ENCODE measurements at regions not wholly inside any gene's neighbourhood (a gene's known extent, or its start where the extent isn't known, plus 50 kb on each side); places are given as distances from the start of the nearest gene placed in this dataset.

DNA sequence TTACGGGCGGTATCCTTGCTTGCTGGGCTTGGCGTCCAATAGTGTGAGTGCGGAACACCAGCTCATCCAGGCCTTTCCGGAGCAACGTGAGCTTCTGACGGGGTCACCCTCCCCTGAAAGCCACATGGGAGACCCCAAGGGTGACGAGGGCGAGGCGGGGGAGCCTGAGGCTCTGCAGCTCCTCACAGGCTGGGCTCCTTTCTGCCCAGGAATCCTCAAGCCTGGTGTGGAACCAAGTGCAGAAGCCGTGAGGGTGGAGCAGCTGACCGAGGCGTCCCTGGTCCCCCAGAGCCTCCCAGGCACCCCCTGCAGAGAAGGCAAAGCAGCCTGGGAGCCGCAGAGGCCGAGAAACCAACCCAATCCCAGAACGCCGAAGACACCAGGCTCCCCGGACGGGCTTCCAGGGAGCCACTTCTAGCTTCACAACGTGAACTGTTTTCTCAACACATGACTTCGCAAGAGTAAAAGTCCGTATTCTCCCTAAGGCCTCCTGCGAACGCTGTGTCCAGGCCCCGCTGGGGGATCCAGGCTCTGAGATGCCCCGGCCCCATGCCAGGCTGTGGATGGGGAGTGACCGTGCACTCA is 530.3 kb downstream of the BRD1 start:
- no peak for TF ChIP-seq POLR2A (IDR thresholded peaks at IDR 0.05)
- TF ChIP-seq CTCF (IDR thresholded peaks at IDR 0.05), result no peak
- TF ChIP-seq EP300 (IDR thresholded peaks at IDR 0.05), result no peak
- WGBS, 3 donors, result 89 to 91% (median 90%) methylated on average over 22 to 27 of the region's 27 CpGs
- no peak overlapping the region for H3K4me3 ChIP-seq
- no peak for DNase-seq
- H3K27ac ChIP-seq, result no peak overlapping the region
- no peaks in the 10 kb centered on the region for H3K9me3 ChIP-seq
- H3K27me3 ChIP-seq, result no peaks in the 10 kb centered on the region
- intact Hi-C loops (cut with DNase I), result no loop called here
- no peaks in the 10 kb centered on the region for H3K4me1 ChIP-seq (ENCODE audit: insufficient read depth)
- no peaks in the 10 kb centered on the region for H3K36me3 ChIP-seq

GRCh38 chr22:49296561-49296960 is 531.1 kb downstream of the BRD1 start:
- intact Hi-C loops (cut with DNase I), result no loop called here
- Histone ChIP-seq H3K9me3 (no peaks in the 10 kb centered on the region), H3K4me1 (ENCODE audit: insufficient read depth) (no peaks in the 10 kb centered on the region), H3K27me3 (no peaks in the 10 kb centered on the region), H3K27ac (no peak overlapping the region), H3K4me3 (no peak overlapping the region), H3K36me3 (no peaks in the 10 kb centered on the region)
- no peak for TF ChIP-seq EP300 (IDR thresholded peaks at IDR 0.05)
- TF ChIP-seq POLR2A (IDR thresholded peaks at IDR 0.05), result no peak
- no peak for TF ChIP-seq CTCF (IDR thresholded peaks at IDR 0.05)
- WGBS, 3 donors, result 80 to 89% (median 88%) methylated on average over 11 of the region's 11 CpGs
- DNase-seq, result no peak

DNA sequence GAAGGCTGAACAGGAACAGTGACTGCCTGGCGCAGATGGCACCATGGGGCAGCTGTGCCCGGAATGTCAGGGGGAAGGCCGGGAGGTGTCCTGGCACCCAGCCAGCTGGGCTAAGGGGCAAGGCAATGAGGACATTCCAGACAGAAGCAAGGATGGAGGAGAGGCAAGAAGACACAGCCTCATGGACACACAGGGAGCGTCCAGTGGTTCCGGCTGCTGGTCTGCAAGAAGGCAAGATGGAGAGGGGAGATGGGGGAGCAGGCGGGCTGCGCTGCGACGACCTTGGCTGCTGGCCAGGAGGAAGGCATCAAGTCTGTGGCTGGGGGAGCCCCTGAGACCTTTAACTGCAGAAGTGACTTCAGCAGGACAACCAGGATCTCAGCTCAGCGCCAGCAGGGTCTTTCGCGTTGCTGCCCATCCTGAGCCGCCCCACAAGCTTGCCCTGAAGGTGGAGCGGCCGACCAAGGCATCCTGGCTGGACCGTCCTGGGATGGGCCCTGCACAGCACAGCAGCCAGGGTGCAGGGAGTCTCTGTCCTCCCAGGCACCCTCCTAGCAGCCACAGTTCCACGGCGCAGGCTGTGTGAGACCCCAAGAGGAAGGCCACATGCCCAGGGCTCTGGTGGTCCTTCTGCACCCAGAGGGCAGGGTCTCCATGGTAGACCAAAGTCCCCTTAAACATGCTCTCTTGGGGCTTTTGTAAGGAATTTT is 531.7 kb downstream of the BRD1 start:
- DNase-seq, result no peak
- Histone ChIP-seq H3K4me1 (ENCODE audit: insufficient read depth) (no peaks in the 10 kb centered on the region), H3K4me3 (no peak overlapping the region), H3K36me3 (no peaks in the 10 kb centered on the region), H3K27ac (no peak overlapping the region), H3K9me3 (no peaks in the 10 kb centered on the region), H3K27me3 (no peaks in the 10 kb centered on the region)
- WGBS, 3 donors, result 72 to 77% (median 74%) methylated on average over 13 to 18 of the region's 18 CpGs
- TF ChIP-seq POLR2A (IDR thresholded peaks at IDR 0.05), result no peak
- no peak for TF ChIP-seq CTCF (IDR thresholded peaks at IDR 0.05)
- TF ChIP-seq EP300 (IDR thresholded peaks at IDR 0.05), result no peak
- intact Hi-C loops (cut with DNase I), result no loop called here

GRCh38 chr22:49295465-49295743 is 532.3 kb downstream of the BRD1 start:
- no peak for DNase-seq
- H3K27me3 ChIP-seq, result no peaks in the 10 kb centered on the region
- no peak for TF ChIP-seq POLR2A (IDR thresholded peaks at IDR 0.05)
- TF ChIP-seq EP300 (IDR thresholded peaks at IDR 0.05), result no peak
- no peak for TF ChIP-seq CTCF (IDR thresholded peaks at IDR 0.05)
- 86 to 91% (median 90%) methylated on average over 5 of the region's 5 CpGs for WGBS, 3 donors
- no peak overlapping the region for H3K4me3 ChIP-seq
- H3K9me3 ChIP-seq, result no peaks in the 10 kb centered on the region
- H3K36me3 ChIP-seq, result no peaks in the 10 kb centered on the region
- intact Hi-C loops (cut with DNase I), result no loop called here
- H3K4me1 ChIP-seq (ENCODE audit: insufficient read depth), result no peaks in the 10 kb centered on the region
- no peak overlapping the region for H3K27ac ChIP-seq
